ENCODE measurements at regions not wholly inside any gene's neighbourhood (a gene's known extent, or its start where the extent isn't known, plus 50 kb on each side); places are given as distances from the start of the nearest gene placed in this dataset.

- TF ChIP-seq EZH2 (IDR thresholded peaks at IDR 0.05; ENCODE audit: low read length, missing control alignments) = no peak
- TF ChIP-seq, protein P1, sequence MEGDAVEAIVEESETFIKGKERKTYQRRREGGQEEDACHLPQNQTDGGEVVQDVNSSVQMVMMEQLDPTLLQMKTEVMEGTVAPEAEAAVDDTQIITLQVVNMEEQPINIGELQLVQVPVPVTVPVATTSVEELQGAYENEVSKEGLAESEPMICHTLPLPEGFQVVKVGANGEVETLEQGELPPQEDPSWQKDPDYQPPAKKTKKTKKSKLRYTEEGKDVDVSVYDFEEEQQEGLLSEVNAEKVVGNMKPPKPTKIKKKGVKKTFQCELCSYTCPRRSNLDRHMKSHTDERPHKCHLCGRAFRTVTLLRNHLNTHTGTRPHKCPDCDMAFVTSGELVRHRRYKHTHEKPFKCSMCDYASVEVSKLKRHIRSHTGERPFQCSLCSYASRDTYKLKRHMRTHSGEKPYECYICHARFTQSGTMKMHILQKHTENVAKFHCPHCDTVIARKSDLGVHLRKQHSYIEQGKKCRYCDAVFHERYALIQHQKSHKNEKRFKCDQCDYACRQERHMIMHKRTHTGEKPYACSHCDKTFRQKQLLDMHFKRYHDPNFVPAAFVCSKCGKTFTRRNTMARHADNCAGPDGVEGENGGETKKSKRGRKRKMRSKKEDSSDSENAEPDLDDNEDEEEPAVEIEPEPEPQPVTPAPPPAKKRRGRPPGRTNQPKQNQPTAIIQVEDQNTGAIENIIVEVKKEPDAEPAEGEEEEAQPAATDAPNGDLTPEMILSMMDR (conservative IDR thresholded peaks at IDR 0.05 in 1 of 2, IDR thresholded peaks at IDR 0.05 in 1 of 2; ENCODE audit: low read depth in 1 of 2, low read length in 2 of 2) = no peak
Measured at GRCh38 chr18:77339093-77339492, 89.4 kb downstream of the GALR1 start.

All from fibroblast of lung (primary cell).